Activated T-cell treated with anti-CD3 and anti-CD28 coated beads, Interleukin-2, amount 50 U/mL, for 48 hours (primary cell): ENCODE measurements at regions not wholly inside any gene's neighbourhood (a gene's known extent, or its start where the extent isn't known, plus 50 kb on each side); places are given as distances from the start of the nearest gene placed in this dataset.
"Not testable (repeated sequence)": the region's sequence is repeated elsewhere in the genome, so short reads cannot be mapped to it uniquely, and the experiment has no call there.

Experiments
- DNase-seq, 2 experiments: peaks; one replicate each; pipeline ENCODE4 v3.0.0-alpha.2; 2020

- DNase-seq, result no peak
Observed at GRCh38 chr13:97880311-97880675, 73.2 kb upstream of the IPO5 start.

DNA sequence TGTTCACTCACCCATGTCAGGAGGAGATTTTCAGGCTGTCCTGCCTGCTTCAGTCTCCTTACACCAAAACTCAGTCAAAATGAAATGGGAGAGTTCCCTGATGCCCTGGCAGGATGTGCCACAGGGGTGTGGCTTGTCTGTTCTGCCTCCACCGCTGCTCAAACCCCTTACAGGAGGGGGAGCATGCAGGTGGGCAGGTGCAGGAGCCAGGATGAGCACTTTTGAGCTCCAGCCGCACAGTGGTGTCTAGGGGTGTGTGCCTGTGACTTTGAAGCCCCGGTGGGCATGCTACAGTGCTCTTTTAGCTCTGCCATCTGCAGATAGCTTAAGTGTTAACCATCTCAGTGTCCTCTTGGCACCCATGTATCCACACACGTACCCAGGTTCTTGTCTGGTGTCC lies 71.9 kb upstream of the IPO5 start:
- no peak for DNase-seq

DNA sequence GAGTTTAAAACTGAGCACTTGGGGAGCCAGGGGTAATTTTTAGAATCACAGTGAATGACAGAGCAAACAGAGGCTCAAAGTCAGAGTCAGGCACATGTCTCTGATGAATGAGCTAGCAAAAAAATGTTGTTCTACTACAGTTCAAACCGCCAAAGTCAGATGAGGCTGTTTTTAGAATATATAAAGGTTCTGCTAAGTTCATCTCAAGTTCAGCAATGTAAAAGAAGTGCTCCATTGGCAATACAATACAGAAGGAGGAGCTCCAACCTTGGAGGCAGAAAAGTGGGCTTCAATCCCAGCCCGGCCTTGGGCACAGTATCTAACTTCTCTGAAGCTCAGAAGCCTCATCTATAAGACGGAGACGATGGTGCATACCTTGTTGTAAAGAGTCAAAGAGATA lies 70.1 kb upstream of the IPO5 start:
- DNase-seq, result no peak

DNA sequence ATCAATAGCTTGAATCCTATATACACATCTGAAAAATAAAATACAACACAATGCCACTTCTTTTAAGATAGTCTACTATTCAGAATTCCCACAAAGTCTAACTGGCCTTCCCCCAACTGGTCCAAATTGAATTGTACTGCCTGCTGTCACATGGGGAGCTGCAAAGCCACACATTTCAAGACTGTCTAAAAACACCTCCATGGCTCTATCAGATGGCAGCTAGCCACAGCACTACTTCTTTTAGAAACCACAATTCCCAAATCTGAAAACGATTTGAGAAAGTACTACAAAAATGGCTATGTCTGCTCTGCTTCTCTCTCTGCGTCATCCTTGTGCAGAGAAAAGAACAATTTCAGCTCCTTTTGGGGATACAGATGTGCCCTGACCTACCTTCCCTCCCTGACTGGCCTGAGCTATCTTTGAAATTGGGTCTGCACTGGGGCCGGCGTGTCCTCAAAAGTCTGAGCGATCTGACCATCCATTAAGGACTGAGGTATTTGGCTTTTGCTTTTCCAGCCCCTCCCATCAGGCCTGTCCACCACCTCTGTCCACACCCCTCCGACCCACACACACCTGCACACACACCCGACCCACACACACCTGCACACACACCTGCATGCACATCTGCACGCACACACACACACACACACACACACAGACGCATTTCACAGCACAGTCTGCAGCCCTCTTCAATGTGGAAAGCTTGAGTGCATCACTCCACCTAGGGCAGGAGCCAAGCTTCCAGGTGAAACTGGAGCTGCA lies 68.6 kb upstream of the IPO5 start:
- DNase-seq, result no peak

- DNase-seq, result no peak
Observed at GRCh38 chr13:97885641-97886040, 67.8 kb upstream of the IPO5 start.

GRCh38 chr13:97889803-97890202 lies 63.7 kb upstream of the IPO5 start:
- DNase-seq, result no peak

- DNase-seq, result no peak
Observed at GRCh38 chr13:97890573-97890972, 62.9 kb upstream of the IPO5 start.

GRCh38 chr13:97891964-97892363 lies 61.5 kb upstream of the IPO5 start:
- DNase-seq, result not testable (repeated sequence)

DNA sequence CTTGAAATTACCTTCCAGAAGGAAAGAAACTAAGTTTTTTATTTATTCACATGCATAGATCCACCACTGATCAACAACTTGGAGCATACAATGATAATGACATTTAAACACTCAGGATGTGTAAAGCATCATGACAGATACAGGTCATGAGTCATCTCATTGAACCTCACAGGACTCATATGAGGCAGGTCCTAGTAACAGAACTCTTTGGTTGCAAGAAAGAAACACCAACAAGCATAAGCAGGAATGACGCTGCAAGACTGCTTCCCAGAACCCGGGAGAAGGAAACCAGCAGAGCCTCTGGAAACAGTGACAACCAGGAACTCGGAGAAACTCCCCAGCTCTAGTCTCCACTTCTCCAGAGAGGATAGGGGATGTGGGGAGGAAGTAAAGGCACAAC lies 60.8 kb upstream of the IPO5 start:
- DNase-seq, result no peak

- no peak for DNase-seq
Observed at GRCh38 chr13:97895383-97895782, 58.1 kb upstream of the IPO5 start.

GRCh38 chr13:97896446-97896845 lies 57.0 kb upstream of the IPO5 start:
- no peak for DNase-seq

GRCh38 chr13:97901716-97902115 lies 51.8 kb upstream of the IPO5 start:
- DNase-seq, result no peak
